Liver (tissue), 8 donors: ENCODE measurements at regions not wholly inside any gene's neighbourhood (a gene's known extent, or its start where the extent isn't known, plus 50 kb on each side); places are given as distances from the start of the nearest gene placed in this dataset.
"Not testable (repeated sequence)": the region's sequence is repeated elsewhere in the genome, so short reads cannot be mapped to it uniquely, and the experiment has no call there.

Experiments used
- DNase-seq: peaks from one replicate; pipeline ENCODE4 v3.0.0-alpha.2; 2017; ENCODE audit warnings: low spot score
- H3K27ac ChIP-seq, 2 donors: one replicate each; pipeline ENCODE4 v1.7.0; 2013; ENCODE audit warnings: inconsistent platforms in 2 of 2, low read length in 2 of 2, control low read depth in 1 of 2, low read depth in 1 of 2, mild to moderate bottlenecking in 1 of 2
- H3K27me3 ChIP-seq, 4 donors: one replicate each; pipeline versions ENCODE4 v1.6.1 to v1.7.0; 2013; ENCODE audit warnings: low read length in 3 of 4, inconsistent platforms in 1 of 4, mild to moderate bottlenecking in 1 of 4, moderate library complexity in 1 of 4; ENCODE audit not compliant: control insufficient read depth in 4 of 4, insufficient read depth in 4 of 4
- H3K36me3 ChIP-seq, 4 donors: one replicate each; pipeline versions ENCODE4 v1.6.1 to v1.7.0; 2013; ENCODE audit warnings: low read length in 3 of 4, mild to moderate bottlenecking in 3 of 4, low read depth in 1 of 4, moderate library complexity in 1 of 4; ENCODE audit not compliant: control insufficient read depth in 4 of 4, insufficient read depth in 3 of 4
- H3K4me1 ChIP-seq, 4 donors: one replicate each; pipeline versions ENCODE4 v1.6.1 to v1.7.0; 2013; ENCODE audit warnings: low read length in 3 of 4, mild to moderate bottlenecking in 3 of 4, moderate library complexity in 1 of 4; ENCODE audit not compliant: control insufficient read depth in 4 of 4, insufficient read depth in 4 of 4
- H3K4me3 ChIP-seq, 3 donors: one replicate each; pipeline versions ENCODE4 v1.6.1 to v1.7.0; 2013; ENCODE audit warnings: low read length in 3 of 3, control low read depth in 1 of 3, low read depth in 1 of 3, mild to moderate bottlenecking in 1 of 3
- H3K9ac ChIP-seq, 2 donors: one replicate each; pipeline ENCODE4 v1.7.0; 2013; ENCODE audit warnings: low read length in 2 of 2, mild to moderate bottlenecking in 2 of 2, moderate library complexity in 2 of 2, control low read depth in 1 of 2, low read depth in 1 of 2
- H3K9me3 ChIP-seq, 4 donors: one replicate each; pipeline versions ENCODE4 v1.6.1 to v1.7.0; 2013; ENCODE audit warnings: low read length in 3 of 4; ENCODE audit not compliant: control insufficient read depth in 4 of 4
- ATF3 ChIP-seq: IDR thresholded peaks from 2 replicates; pipeline ENCODE4 v1.6.1; 2016; ENCODE audit warnings: antibody characterized with exemption
- CTCF ChIP-seq: fragments of 150-350 bp; IDR thresholded peaks from 2 replicates; pipeline ENCODE4 v1.5.1; 2017; ENCODE audit warnings: improper control_type of control experiment, low read depth, low read length; ENCODE audit not compliant: missing input control
- EGR1 ChIP-seq, 2 donors: IDR thresholded peaks; 2 replicates each; pipeline ENCODE4 v1.6.1; 2016 to 2018; ENCODE audit warnings: antibody characterized with exemption in 2 of 2, low read depth in 2 of 2
- FOXA1 ChIP-seq: IDR thresholded peaks from 2 replicates; pipeline ENCODE4 v1.6.1; 2016; ENCODE audit warnings: antibody characterized with exemption
- FOXA2 ChIP-seq: IDR thresholded peaks from 2 replicates; pipeline ENCODE4 v1.6.1; 2016; ENCODE audit warnings: antibody characterized with exemption
- GABPA ChIP-seq, 2 donors: IDR thresholded peaks in 1 of 2; conservative IDR thresholded peaks in 1 of 2; 2 replicates each; pipeline ENCODE4 v1.6.1; 2016; ENCODE audit warnings: antibody characterized with exemption in 2 of 2, mild to moderate bottlenecking in 1 of 2, moderate library complexity in 1 of 2
- HNF4A ChIP-seq, 2 donors: conservative IDR thresholded peaks; 2 replicates each; pipeline ENCODE4 v1.6.1; 2016; ENCODE audit warnings: antibody characterized with exemption in 2 of 2, mild to moderate bottlenecking in 2 of 2
- HNF4G ChIP-seq: IDR thresholded peaks from 2 replicates; pipeline ENCODE4 v1.6.1; 2016; ENCODE audit warnings: antibody characterized with exemption
- JUND ChIP-seq, 2 donors: IDR thresholded peaks; 2 replicates each; pipeline ENCODE4 v1.6.1; 2016; ENCODE audit warnings: antibody characterized with exemption in 2 of 2
- MAX ChIP-seq: IDR thresholded peaks from 2 replicates; pipeline ENCODE4 v1.6.1; 2016; ENCODE audit warnings: antibody characterized with exemption
- NR2F2 ChIP-seq: IDR thresholded peaks from 2 replicates; pipeline ENCODE4 v1.6.1; 2016; ENCODE audit warnings: antibody characterized with exemption
- RXRA ChIP-seq, 2 donors: IDR thresholded peaks; 2 replicates each; pipeline ENCODE4 v1.6.1; 2017 to 2018; ENCODE audit warnings: antibody characterized with exemption in 2 of 2, mild to moderate bottlenecking in 1 of 2
- YY1 ChIP-seq: IDR thresholded peaks from 2 replicates; pipeline ENCODE4 v1.6.1; 2016; ENCODE audit warnings: antibody characterized with exemption, mild to moderate bottlenecking
- ZBTB33 ChIP-seq: IDR thresholded peaks from 2 replicates; pipeline ENCODE4 v1.6.1; 2016; ENCODE audit warnings: antibody characterized with exemption
- WGBS: extraction: QIAGEN DNeasy Blood & Tissue Kit; methylation state at CpG from one replicate; pipeline ENCODE4 v1.1.7; 2013; 5-methylcytosine and 5-hydroxymethylcytosine counted together
- TF ChIP-seq, protein P1 (sequence below): IDR thresholded peaks from 2 replicates; pipeline ENCODE4 v1.6.1; 2016; ENCODE audit warnings: antibody characterized with exemption, mild to moderate bottlenecking
- donor health status: healthy.
- donor health status: healthy.
- donor health status: healthy.
- donor health status: healthy.
- donor health status: healthy.

DNA sequence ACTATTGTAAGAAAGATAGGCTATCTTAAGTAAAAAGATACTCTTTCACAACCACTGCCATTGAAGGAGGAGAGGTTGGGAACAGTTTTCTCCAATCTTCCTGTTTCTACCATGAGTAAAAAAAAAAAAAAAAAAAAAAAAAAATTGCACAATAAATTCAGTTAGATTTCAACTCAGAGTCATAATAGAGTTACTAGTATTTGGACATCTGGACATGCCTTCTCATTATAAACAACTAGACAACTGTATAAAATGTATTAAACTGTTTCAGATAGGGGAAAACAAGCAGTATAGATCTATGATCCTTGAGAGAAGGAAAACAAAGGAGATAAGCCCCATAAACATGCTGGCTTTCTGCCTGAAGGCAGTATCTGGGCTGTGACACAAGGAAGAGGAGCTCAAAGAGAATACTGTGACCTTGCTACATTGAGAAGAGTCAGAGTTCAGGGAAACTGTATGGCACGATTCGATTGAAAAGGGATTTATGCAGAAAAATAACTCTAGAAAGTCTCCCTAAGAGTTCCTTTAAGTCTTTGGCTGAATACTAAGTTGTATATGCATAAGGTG lies 249.2 kb upstream of the POU5F2 start (continued):
- TF ChIP-seq CTCF = no peak
- no peak for TF ChIP-seq RXRA (IDR thresholded peaks at IDR 0.05)

DNA sequence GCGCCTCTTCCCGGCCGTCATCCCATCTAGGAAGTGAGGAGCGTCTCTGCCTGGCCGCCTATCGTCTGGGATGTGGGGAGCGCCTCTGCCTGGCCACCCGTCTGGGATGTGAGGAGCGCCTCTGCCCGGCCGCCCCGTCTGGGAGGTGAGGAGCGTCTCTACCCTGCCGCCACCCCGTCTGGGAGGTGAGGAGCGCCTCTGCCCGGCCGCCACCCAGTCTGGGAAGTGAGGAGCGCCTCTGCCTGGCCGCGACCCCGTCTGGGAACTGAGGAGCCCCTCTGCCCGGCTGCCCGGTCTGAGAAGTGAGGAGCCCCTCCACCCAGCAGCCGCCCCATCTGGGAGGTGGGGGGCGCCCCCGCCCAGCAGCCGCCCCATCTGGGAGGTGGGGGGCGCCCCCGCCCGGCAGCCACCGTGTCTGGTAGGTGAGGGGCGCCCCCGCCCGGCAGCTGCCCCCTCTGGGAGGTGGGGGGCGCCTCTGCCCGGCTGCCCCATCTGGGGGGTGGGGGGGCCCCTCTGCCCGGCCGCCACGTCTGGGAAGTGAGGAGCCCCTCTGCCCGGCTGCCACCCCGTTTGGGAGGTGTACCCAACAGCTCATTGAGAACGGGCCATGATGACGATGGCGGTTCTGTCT lies 244.7 kb upstream of the POU5F2 start:
- WGBS = 96% methylated on average over 45 of the region's 45 CpGs
- H3K4me3 ChIP-seq, H3K27me3 ChIP-seq, H3K9me3 ChIP-seq, H3K9ac ChIP-seq, H3K4me1 ChIP-seq, H3K36me3 ChIP-seq, DNase-seq, H3K27ac ChIP-seq: not testable (repeated sequence)

- Histone ChIP-seq H3K9ac (no peak overlapping the region), H3K27ac (no peak overlapping the region), H3K36me3 (peaks cover 0 to 3% (median 0%) of the 10 kb centered on the region in 4 donors), H3K4me1 (no peaks in the 10 kb centered on the region), H3K27me3 (no peaks in the 10 kb centered on the region), H3K4me3 (no peak overlapping the region), H3K9me3 (peaks cover 0 to 3% (median 0%) of the 10 kb centered on the region in 4 donors)
- TF ChIP-seq EGR1 (IDR thresholded peaks at IDR 0.05; ENCODE audit: low read depth in 2 of 2) (no peak), HNF4A (conservative IDR thresholded peaks at IDR 0.05) (no peak), YY1 (no peak), NR2F2 (no peak), RXRA (IDR thresholded peaks at IDR 0.05) (no peak)
- no peak for DNase-seq
These were observed 236.8 kb upstream of the POU5F2 start for GRCh38 chr5:93978222-93978621.

DNA sequence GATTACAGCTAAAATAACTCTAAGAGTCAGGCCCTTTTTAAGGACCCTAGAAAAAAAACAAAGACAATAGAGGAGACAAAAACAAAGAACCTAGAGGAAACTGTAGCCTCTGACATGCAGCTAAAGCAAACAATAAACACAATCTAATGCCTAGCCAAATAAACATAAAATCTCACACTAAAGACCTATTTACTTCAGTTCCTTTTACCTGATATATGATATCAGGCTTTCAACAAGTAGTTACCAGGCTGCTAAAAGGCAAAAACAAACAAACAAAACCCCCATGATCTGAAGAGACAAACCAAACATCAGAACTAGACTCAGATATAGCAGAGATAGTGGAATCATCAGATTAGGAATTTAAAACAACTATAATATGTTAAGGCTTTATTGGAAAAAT lies 226.5 kb upstream of the POU5F2 start:
- DNase-seq = no peak
- Histone ChIP-seq H3K27me3 (no peaks in the 10 kb centered on the region), H3K4me1 (no peaks in the 10 kb centered on the region), H3K36me3 (peaks cover 0 to 3% (median 0%) of the 10 kb centered on the region in 4 donors), H3K9me3 (no peaks in the 10 kb centered on the region), H3K4me3 (no peak overlapping the region), H3K27ac (no peak overlapping the region), H3K9ac (no peak overlapping the region)
- TF ChIP-seq HNF4G (no peak), EGR1 (IDR thresholded peaks at IDR 0.05; ENCODE audit: low read depth in 2 of 2) (no peak), HNF4A (conservative IDR thresholded peaks at IDR 0.05) (no peak), JUND (IDR thresholded peaks at IDR 0.05) (no peak), ATF3 (no peak), GABPA (IDR thresholded peaks at IDR 0.05 in 1 of 2, conservative IDR thresholded peaks at IDR 0.05 in 1 of 2) (no peak), NR2F2 (no peak), RXRA (IDR thresholded peaks at IDR 0.05) (no peak), FOXA1 (no peak), CTCF (no peak), ZBTB33 (no peak), MAX (no peak), FOXA2 (no peak)
- TF ChIP-seq, protein P1, sequence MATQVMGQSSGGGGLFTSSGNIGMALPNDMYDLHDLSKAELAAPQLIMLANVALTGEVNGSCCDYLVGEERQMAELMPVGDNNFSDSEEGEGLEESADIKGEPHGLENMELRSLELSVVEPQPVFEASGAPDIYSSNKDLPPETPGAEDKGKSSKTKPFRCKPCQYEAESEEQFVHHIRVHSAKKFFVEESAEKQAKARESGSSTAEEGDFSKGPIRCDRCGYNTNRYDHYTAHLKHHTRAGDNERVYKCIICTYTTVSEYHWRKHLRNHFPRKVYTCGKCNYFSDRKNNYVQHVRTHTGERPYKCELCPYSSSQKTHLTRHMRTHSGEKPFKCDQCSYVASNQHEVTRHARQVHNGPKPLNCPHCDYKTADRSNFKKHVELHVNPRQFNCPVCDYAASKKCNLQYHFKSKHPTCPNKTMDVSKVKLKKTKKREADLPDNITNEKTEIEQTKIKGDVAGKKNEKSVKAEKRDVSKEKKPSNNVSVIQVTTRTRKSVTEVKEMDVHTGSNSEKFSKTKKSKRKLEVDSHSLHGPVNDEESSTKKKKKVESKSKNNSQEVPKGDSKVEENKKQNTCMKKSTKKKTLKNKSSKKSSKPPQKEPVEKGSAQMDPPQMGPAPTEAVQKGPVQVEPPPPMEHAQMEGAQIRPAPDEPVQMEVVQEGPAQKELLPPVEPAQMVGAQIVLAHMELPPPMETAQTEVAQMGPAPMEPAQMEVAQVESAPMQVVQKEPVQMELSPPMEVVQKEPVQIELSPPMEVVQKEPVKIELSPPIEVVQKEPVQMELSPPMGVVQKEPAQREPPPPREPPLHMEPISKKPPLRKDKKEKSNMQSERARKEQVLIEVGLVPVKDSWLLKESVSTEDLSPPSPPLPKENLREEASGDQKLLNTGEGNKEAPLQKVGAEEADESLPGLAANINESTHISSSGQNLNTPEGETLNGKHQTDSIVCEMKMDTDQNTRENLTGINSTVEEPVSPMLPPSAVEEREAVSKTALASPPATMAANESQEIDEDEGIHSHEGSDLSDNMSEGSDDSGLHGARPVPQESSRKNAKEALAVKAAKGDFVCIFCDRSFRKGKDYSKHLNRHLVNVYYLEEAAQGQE = no peak
